IMR-90 (cell line): ENCODE measurements at regions not wholly inside any gene's neighbourhood (a gene's known extent, or its start where the extent isn't known, plus 50 kb on each side); places are given as distances from the start of the nearest gene placed in this dataset.

Source experiments
- BHLHE40 ChIP-seq: fragments of 150-350 bp; IDR thresholded peaks from 2 replicates; pipeline ENCODE4 v1.6.1; 2016; ENCODE audit warnings: mild to moderate bottlenecking, low read depth, low read length
- CEBPB ChIP-seq: IDR thresholded peaks from 2 replicates; pipeline ENCODE4 v1.6.1; 2012; ENCODE audit warnings: low read depth, low read length, improper control_type of control experiment
- CHD1 ChIP-seq: IDR thresholded peaks from 2 replicates; pipeline ENCODE4 v1.6.1; 2012; ENCODE audit warnings: low read depth, low read length, improper control_type of control experiment
- CTCF ChIP-seq: conservative IDR thresholded peaks from 2 replicates; pipeline ENCODE4 v1.5.1; 2012; ENCODE audit warnings: mild to moderate bottlenecking, low read depth, low read length, improper control_type of control experiment
- FOS ChIP-seq: fragments of 150-350 bp; IDR thresholded peaks from 2 replicates; pipeline ENCODE4 v1.6.1; 2016; ENCODE audit warnings: low read depth, low read length
- MAZ ChIP-seq: IDR thresholded peaks from 2 replicates; pipeline ENCODE4 v1.6.1; 2012; ENCODE audit warnings: low read depth, mild to moderate bottlenecking, low read length, improper control_type of control experiment, moderate library complexity, borderline replicate concordance
- MXI1 ChIP-seq: IDR thresholded peaks from 2 replicates; pipeline ENCODE4 v1.6.1; 2012; ENCODE audit warnings: low read depth, mild to moderate bottlenecking, low read length, moderate library complexity, borderline replicate concordance
- POLR2A ChIP-seq: IDR thresholded peaks from 2 replicates; pipeline ENCODE4 v1.6.1; 2012; ENCODE audit warnings: mild to moderate bottlenecking, low read depth, low read length
- RAD21 ChIP-seq: IDR thresholded peaks from 2 replicates; pipeline ENCODE4 v1.6.1; 2012; ENCODE audit warnings: low read length, improper control_type of control experiment
- RFX5 ChIP-seq: IDR thresholded peaks from 2 replicates; pipeline ENCODE4 v1.8.0; 2012; ENCODE audit warnings: low read depth, mild to moderate bottlenecking, low read length, moderate library complexity
- SMC3 ChIP-seq: fragments of 150-350 bp; IDR thresholded peaks from 2 replicates; pipeline ENCODE4 v1.6.1; 2016; ENCODE audit warnings: low read depth, mild to moderate bottlenecking, antibody characterized with exemption, low read length, moderate library complexity
- TF ChIP-seq, protein P1 (sequence below): fragments of 150-350 bp; IDR thresholded peaks from 2 replicates; pipeline ENCODE4 v1.6.1; 2017; ENCODE audit warnings: mild to moderate bottlenecking, antibody characterized with exemption, low read length, low read depth
- TF ChIP-seq, protein P2 (sequence below): fragments of 150-350 bp; IDR thresholded peaks from 2 replicates; pipeline ENCODE4 v1.6.1; 2016; ENCODE audit warnings: low read depth, mild to moderate bottlenecking, low read length, moderate library complexity, borderline replicate concordance

DNA sequence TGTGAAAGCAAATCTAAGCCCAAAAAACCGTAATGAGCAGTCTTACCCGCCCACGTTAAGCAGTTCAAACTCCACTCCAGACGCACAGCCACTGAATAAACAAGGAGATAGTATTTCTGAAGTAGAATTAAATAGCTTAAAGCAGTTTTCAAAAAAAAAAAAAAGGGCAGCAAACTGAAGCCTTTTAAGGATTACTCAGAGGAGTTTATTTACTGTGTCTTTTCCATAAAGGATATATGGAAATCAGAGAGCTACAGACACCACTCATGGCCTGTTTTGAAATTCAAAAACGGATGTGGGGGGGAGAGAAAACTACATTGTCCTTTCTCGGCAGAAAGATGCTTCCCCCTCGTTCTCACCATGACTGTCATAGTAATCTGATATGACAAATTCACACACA lies 83.7 kb upstream of the IRX1 start:
- TF ChIP-seq CTCF (no peak), POLR2A (no peak), RAD21 (no peak), CEBPB (no peak), RFX5 (no peak), CHD1 (no peak), BHLHE40 (no peak), MAZ (no peak), SMC3 (no peak), MXI1 (no peak), FOS (no peak)
- TF ChIP-seq, protein P1, sequence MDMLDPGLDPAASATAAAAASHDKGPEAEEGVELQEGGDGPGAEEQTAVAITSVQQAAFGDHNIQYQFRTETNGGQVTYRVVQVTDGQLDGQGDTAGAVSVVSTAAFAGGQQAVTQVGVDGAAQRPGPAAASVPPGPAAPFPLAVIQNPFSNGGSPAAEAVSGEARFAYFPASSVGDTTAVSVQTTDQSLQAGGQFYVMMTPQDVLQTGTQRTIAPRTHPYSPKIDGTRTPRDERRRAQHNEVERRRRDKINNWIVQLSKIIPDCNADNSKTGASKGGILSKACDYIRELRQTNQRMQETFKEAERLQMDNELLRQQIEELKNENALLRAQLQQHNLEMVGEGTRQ: no peak
- TF ChIP-seq, protein P2, sequence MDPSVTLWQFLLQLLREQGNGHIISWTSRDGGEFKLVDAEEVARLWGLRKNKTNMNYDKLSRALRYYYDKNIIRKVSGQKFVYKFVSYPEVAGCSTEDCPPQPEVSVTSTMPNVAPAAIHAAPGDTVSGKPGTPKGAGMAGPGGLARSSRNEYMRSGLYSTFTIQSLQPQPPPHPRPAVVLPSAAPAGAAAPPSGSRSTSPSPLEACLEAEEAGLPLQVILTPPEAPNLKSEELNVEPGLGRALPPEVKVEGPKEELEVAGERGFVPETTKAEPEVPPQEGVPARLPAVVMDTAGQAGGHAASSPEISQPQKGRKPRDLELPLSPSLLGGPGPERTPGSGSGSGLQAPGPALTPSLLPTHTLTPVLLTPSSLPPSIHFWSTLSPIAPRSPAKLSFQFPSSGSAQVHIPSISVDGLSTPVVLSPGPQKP: no peak
